Skeletal muscle tissue (tissue), 3 donors: ENCODE measurements at regions not wholly inside any gene's neighbourhood (a gene's known extent, or its start where the extent isn't known, plus 50 kb on each side); places are given as distances from the start of the nearest gene placed in this dataset.

Source experiments
- H3K27ac ChIP-seq: one replicate; pipeline ENCODE4 v1.7.0; 2013; ENCODE audit warnings: mild to moderate bottlenecking, low read depth, low read length, inconsistent platforms
- H3K27me3 ChIP-seq, 3 donors: one replicate each; pipeline ENCODE4 v1.7.0; 2013; ENCODE audit warnings: low read length in 3 of 3; ENCODE audit not compliant: control insufficient read depth in 3 of 3, insufficient read depth in 3 of 3
- H3K36me3 ChIP-seq, 3 donors: one replicate each; pipeline ENCODE4 v1.7.0; 2013; ENCODE audit warnings: low read length in 3 of 3; ENCODE audit not compliant: control insufficient read depth in 3 of 3, insufficient read depth in 3 of 3
- H3K4me1 ChIP-seq, 3 donors: one replicate each; pipeline ENCODE4 v1.7.0; 2013; ENCODE audit warnings: low read length in 3 of 3, mild to moderate bottlenecking in 3 of 3; ENCODE audit not compliant: control insufficient read depth in 3 of 3, insufficient read depth in 3 of 3
- H3K4me3 ChIP-seq, 3 donors: one replicate each; pipeline ENCODE4 v1.7.0; 2013; ENCODE audit warnings: low read length in 3 of 3
- H3K9ac ChIP-seq, 3 donors: one replicate each; pipeline ENCODE4 v1.7.0; 2013; ENCODE audit warnings: low read length in 3 of 3, mild to moderate bottlenecking in 3 of 3, moderate library complexity in 2 of 3, low read depth in 1 of 3
- H3K9me3 ChIP-seq, 3 donors: one replicate each; pipeline ENCODE4 v1.7.0; 2013; ENCODE audit warnings: low read length in 3 of 3; ENCODE audit not compliant: control insufficient read depth in 3 of 3
- donor health status: Osteomylitis.

DNA sequence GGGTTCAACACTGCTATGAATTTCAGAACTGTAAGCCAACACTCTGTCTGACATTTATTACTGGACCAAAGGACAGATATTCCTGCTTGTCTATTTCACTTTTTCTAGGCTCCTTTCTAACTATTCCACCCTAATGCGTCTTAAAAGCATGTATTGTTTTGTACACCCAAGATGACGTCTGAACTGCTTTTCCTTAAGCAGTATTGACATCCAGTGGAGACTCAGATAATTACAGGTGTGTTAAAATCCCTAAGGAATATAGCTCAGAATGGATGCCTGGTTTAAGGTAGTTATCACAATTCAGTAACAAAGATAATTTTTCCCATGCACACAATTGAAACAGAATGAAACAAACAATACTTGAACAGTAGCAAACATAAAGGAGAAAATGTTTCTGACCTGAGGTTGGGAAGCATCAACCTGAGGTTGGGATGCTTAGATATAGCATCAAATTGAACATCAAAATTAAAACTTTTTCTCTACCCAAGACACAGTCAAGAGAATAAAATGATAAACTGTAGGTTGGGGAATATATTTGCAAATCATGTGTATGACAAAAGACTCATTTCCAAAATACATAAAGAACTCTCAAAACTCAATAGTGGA is 93.7 kb upstream of the PTPRR start:
- Histone ChIP-seq H3K27ac (no peak overlapping the region), H3K4me1 (no peaks in the 10 kb centered on the region), H3K27me3 (no peaks in the 10 kb centered on the region), H3K36me3 (no peaks in the 10 kb centered on the region), H3K9me3 (peaks cover 0 to 5% (median 4%) of the 10 kb centered on the region in 3 donors), H3K4me3 (no peak overlapping the region), H3K9ac (no peak overlapping the region)

DNA sequence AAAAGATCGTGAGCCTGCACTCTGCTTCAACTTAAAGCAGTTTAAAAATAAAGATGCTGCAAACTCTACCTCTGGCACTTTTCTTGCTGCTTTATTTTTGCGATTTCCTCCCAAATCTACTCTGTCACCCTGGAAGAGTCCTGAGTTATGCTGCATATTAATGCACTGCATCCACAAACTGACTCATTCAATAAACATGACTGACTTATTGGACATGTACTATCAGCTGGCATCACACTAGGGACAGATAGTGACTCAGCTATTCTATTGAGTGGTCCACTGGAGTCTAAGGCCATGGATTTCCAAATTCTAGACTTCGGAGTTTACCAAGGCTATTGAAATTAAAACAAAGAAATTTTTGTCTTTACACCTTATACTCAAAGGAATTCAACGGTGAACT is 90.7 kb upstream of the PTPRR start:
- Histone ChIP-seq H3K27ac (no peak overlapping the region), H3K36me3 (no peaks in the 10 kb centered on the region), H3K9me3 (no peaks in the 10 kb centered on the region), H3K4me3 (no peak overlapping the region), H3K27me3 (no peaks in the 10 kb centered on the region), H3K4me1 (no peaks in the 10 kb centered on the region), H3K9ac (no peak overlapping the region)

DNA sequence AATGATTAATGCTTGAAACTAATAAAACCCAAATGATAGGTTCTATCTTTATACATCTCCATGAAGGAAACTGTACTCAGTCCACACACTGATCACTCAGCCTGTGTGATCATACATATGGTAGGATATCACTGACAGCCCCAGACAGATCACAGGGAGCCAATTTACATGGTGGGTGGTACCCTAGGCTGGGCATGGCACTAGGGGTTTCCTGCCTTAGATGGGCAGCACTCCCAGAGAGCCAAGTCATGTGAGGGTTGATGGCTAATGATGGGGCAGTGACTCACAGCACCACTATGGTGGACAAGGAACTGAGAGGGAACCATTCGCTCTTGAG is 89.6 kb upstream of the PTPRR start:
- Histone ChIP-seq H3K4me3 (no peak overlapping the region), H3K9ac (no peak overlapping the region), H3K36me3 (no peaks in the 10 kb centered on the region), H3K4me1 (no peaks in the 10 kb centered on the region), H3K9me3 (no peaks in the 10 kb centered on the region), H3K27me3 (no peaks in the 10 kb centered on the region), H3K27ac (no peak overlapping the region)

DNA sequence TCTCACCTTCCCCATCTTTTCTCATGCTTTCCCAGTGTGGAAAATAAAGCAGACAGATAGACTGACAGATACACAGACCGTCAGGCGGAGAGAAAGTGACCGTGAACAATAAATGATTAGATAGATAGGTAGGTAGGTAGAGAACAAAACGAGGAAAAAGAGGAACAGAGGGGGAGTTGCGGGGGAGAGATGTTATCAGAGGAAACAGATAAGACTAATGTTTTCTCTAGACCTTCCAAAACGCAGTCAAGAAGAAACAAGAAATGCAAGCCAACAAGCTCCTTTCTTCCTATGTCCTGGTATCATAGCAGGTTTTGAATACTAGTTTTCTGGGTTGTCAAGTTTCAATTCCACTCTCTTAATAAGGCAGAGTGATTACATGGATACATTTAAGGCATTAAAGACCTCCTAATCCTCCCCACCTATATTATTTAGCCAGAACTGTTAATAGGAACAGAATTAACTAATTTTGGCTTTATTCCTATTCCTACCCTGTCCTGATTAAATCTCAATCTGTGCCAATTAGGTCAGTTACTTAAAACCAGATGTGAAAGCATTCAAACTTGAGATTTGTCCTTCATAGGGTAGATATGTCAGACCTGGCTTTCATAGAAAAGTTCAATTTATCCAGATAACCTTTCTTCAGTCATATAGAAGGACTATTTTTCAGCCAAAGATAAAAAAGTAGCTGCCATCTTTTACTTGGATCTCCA is 89.0 kb upstream of the PTPRR start:
- Histone ChIP-seq H3K9me3 (no peaks in the 10 kb centered on the region), H3K27me3 (no peaks in the 10 kb centered on the region), H3K4me1 (no peaks in the 10 kb centered on the region), H3K4me3 (no peak overlapping the region), H3K9ac (no peak overlapping the region), H3K27ac (no peak overlapping the region), H3K36me3 (no peaks in the 10 kb centered on the region)

DNA sequence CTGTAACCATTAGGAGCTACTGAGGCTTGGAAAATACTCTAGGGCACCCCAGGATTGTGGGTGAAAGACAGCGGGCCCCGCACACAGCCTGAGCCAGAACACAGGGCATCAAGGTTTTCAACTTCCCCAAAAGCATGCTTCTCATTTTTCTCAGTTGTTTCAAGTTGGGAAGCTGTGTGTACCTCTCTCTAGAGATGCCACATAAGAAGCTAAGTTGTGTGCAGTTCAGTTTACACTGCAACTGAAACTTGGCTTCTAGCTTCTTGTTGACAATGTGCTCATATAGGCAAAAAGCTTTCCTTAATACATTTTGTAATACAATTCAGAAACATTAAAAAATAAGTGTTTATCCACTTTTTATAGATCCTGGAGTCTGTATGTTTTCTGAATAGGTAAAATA is 88.1 kb upstream of the PTPRR start:
- Histone ChIP-seq H3K27me3 (no peaks in the 10 kb centered on the region), H3K27ac (no peak overlapping the region), H3K4me3 (no peak overlapping the region), H3K9ac (no peak overlapping the region), H3K36me3 (no peaks in the 10 kb centered on the region), H3K9me3 (no peaks in the 10 kb centered on the region), H3K4me1 (no peaks in the 10 kb centered on the region)

DNA sequence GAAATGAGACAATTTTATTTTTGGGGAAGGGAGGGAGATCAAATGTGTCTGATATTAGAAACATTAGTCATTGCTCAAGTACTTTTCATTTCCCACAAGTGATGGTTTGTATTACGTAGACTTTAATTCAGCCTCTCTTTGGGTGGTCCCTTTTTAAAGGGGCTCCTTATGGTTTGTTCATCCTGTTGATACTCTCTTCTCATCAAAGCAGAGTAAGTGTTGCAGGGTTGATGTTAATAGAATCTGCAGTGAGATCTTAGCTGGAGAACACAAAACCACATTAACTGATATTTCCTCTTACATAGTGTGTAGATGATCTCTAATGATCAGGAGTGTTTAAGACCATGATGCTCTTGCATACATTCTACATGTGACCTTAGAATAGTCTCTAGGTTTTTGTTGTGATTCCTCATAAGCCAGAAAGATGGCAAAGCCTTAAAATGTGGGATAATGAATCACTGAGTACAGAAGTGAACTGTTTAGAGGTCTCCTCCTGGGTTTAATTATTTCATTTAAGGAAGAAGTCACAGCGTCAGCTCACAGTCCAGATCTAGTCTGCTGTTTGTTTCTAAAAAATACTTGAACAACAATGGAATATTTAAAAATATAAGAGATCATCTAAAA is 87.4 kb upstream of the PTPRR start:
- Histone ChIP-seq H3K4me3 (no peak overlapping the region), H3K4me1 (no peaks in the 10 kb centered on the region), H3K9ac (no peak overlapping the region), H3K36me3 (no peaks in the 10 kb centered on the region), H3K27ac (no peak overlapping the region), H3K27me3 (no peaks in the 10 kb centered on the region), H3K9me3 (no peaks in the 10 kb centered on the region)

DNA sequence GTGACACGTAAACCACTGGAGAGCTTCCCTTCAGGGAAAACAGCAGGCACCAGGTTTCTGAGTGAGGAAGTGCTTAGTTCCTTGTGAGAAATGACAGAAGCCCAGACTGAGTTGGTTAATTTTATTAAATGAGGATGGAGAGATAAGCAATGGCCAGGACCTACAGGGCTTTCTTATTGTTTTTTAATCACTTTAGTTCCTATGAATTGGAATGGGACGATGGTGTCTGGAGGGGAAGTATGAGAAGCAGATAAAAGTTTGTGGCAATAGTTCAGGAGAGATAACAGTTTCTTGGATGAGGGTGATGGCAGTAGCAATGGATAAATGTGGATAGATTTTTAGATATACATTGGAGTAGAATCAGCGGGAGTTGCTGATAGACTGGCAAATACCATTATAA is 86.5 kb upstream of the PTPRR start:
- no peaks in the 10 kb centered on the region for H3K9me3 ChIP-seq
- no peak overlapping the region for H3K27ac ChIP-seq
- H3K4me3 ChIP-seq, result no peak overlapping the region
- no peaks in the 10 kb centered on the region for H3K36me3 ChIP-seq
- no peaks in the 10 kb centered on the region for H3K4me1 ChIP-seq
- no peaks in the 10 kb centered on the region for H3K27me3 ChIP-seq
- no peak overlapping the region for H3K9ac ChIP-seq

DNA sequence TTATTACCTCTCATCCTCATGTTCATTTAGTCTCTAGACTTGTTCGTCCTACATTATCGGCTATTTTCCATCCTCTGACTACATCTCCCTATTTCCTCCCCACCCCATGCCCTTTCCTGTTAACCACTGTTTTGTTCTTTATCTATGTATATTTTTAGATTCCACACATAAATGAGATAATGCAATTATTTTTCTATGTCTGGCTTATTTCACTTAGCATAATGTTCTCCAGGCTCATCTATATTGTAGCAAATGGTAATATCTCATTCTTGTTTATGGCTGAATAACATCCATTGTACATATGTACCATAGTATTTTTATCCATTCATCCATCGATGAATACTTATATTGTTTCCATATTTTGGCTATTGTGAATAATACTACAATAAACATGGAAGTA is 84.6 kb upstream of the PTPRR start:
- Histone ChIP-seq H3K36me3 (no peaks in the 10 kb centered on the region), H3K4me1 (no peaks in the 10 kb centered on the region), H3K9me3 (no peaks in the 10 kb centered on the region), H3K4me3 (no peak overlapping the region), H3K27me3 (no peaks in the 10 kb centered on the region), H3K9ac (no peak overlapping the region), H3K27ac (no peak overlapping the region)

DNA sequence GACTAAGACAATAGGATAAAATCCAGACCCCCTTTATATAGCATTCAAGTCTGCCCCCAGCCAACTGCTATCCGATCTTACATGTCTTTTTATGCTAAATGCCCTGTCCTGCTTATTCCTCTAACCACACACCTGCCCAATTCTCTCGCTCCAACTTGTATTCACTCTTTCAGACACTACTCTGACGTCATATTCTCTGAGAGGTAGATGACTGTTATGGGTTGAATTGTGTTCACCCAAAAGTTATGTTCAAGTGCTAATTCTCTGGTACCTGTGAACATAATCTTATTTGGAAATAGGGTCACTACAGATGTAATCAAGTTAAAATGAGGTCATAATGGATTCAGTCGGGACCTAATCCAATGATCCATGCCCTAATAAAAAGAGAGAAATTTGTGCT is 84.0 kb upstream of the PTPRR start:
- Histone ChIP-seq H3K27ac (no peak overlapping the region), H3K4me3 (no peak overlapping the region), H3K9me3 (no peaks in the 10 kb centered on the region), H3K9ac (no peak overlapping the region), H3K36me3 (no peaks in the 10 kb centered on the region), H3K4me1 (no peaks in the 10 kb centered on the region), H3K27me3 (no peaks in the 10 kb centered on the region)

DNA sequence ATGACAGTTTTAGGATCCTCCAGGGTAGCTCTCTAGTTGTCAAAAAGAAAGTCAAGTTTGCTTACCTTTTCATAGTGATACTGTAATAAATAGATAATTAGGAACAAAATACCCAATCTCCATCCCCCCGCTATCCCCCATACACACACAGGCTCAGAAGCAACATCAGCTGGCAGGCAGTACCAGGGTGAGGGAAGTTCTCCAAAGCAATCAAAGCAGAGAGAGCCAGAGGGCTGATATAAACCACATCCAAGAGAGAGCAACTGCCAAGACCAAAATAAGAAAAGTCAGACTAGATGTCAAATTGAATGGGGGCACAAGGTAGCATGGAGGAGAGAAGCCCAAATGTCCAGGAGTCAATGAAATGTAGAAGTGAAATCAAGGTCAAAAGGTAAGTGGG is 80.2 kb upstream of the PTPRR start:
- Histone ChIP-seq H3K36me3 (no peaks in the 10 kb centered on the region), H3K4me1 (no peaks in the 10 kb centered on the region), H3K4me3 (no peak overlapping the region), H3K9ac (no peak overlapping the region), H3K27me3 (no peaks in the 10 kb centered on the region), H3K9me3 (no peaks in the 10 kb centered on the region), H3K27ac (no peak overlapping the region)
